ENCODE measurements at regions not wholly inside any gene's neighbourhood (a gene's known extent, or its start where the extent isn't known, plus 50 kb on each side); places are given as distances from the start of the nearest gene placed in this dataset.
"Not testable (repeated sequence)": the region's sequence is repeated elsewhere in the genome, so short reads cannot be mapped to it uniquely, and the experiment has no call there.

GRCh38 chr6:106728296-106728870, 99.0 kb downstream of the QRSL1 start:
- no peaks in the 10 kb centered on the region for H3K36me3 ChIP-seq
- no peaks in the 10 kb centered on the region for H3K4me1 ChIP-seq
- intact Hi-C loops (cut with DNase I): no loop called here
- H3K27ac ChIP-seq: no peak overlapping the region
- TF ChIP-seq CTCF (IDR thresholded peaks at IDR 0.05) (no peak), POLR2AphosphoS5 (IDR thresholded peaks at IDR 0.05; ENCODE audit: insufficient read depth in 1 of 2, low read depth in 1 of 2) (no peak), POLR2A (IDR thresholded peaks at IDR 0.05) (no peak)
- DNase-seq (ENCODE audit: extremely low spot score in 2 of 2): no peak
- no peak overlapping the region for H3K4me3 ChIP-seq
- no peaks in the 10 kb centered on the region for H3K27me3 ChIP-seq
- no peaks in the 10 kb centered on the region for H3K9me3 ChIP-seq

GRCh38 chr6:106727480-106728149, 98.2 kb downstream of the QRSL1 start:
- Histone ChIP-seq H3K9me3 (no peaks in the 10 kb centered on the region), H3K27me3 (no peaks in the 10 kb centered on the region), H3K4me3 (no peak overlapping the region), H3K27ac (no peak overlapping the region), H3K4me1 (no peaks in the 10 kb centered on the region), H3K36me3 (no peaks in the 10 kb centered on the region)
- intact Hi-C loops (cut with DNase I): no loop called here
- no peak for TF ChIP-seq CTCF (IDR thresholded peaks at IDR 0.05)
- TF ChIP-seq POLR2AphosphoS5 (IDR thresholded peaks at IDR 0.05; ENCODE audit: insufficient read depth in 1 of 2, low read depth in 1 of 2): no peak
- no peak for TF ChIP-seq POLR2A (IDR thresholded peaks at IDR 0.05)
- DNase-seq (ENCODE audit: extremely low spot score in 2 of 2): no peak

GRCh38 chr6:106724848-106725247, 95.5 kb downstream of the QRSL1 start:
- no peak for DNase-seq (ENCODE audit: extremely low spot score in 2 of 2)

GRCh38 chr6:106724337-106724736, 95.0 kb downstream of the QRSL1 start:
- no peak overlapping the region for H3K27ac ChIP-seq
- intact Hi-C loops (cut with DNase I): no loop called here
- H3K27me3 ChIP-seq: no peaks in the 10 kb centered on the region
- no peaks in the 10 kb centered on the region for H3K36me3 ChIP-seq
- no peaks in the 10 kb centered on the region for H3K4me1 ChIP-seq
- no peak for DNase-seq (ENCODE audit: extremely low spot score in 2 of 2)
- no peak overlapping the region for H3K4me3 ChIP-seq
- no peaks in the 10 kb centered on the region for H3K9me3 ChIP-seq
- TF ChIP-seq CTCF (IDR thresholded peaks at IDR 0.05): no peak
- TF ChIP-seq POLR2AphosphoS5 (IDR thresholded peaks at IDR 0.05; ENCODE audit: insufficient read depth in 1 of 2, low read depth in 1 of 2): no peak
- TF ChIP-seq POLR2A (IDR thresholded peaks at IDR 0.05): no peak

More at GRCh38 chr6:106724848-106725247, 95.5 kb downstream of the QRSL1 start:
- Histone ChIP-seq H3K27me3 (no peaks in the 10 kb centered on the region), H3K4me1 (no peaks in the 10 kb centered on the region), H3K9me3 (no peaks in the 10 kb centered on the region), H3K27ac (no peak overlapping the region), H3K36me3 (no peaks in the 10 kb centered on the region), H3K4me3 (no peak overlapping the region)
- TF ChIP-seq POLR2A (IDR thresholded peaks at IDR 0.05): no peak
- TF ChIP-seq CTCF (IDR thresholded peaks at IDR 0.05): no peak
- no peak for TF ChIP-seq POLR2AphosphoS5 (IDR thresholded peaks at IDR 0.05; ENCODE audit: insufficient read depth in 1 of 2, low read depth in 1 of 2)
- intact Hi-C loops (cut with DNase I): no loop called here

- DNase-seq (ENCODE audit: extremely low spot score in 2 of 2); intact Hi-C loops (cut with DNase I); H3K36me3 ChIP-seq; H3K4me3 ChIP-seq; H3K27me3 ChIP-seq; H3K27ac ChIP-seq; H3K4me1 ChIP-seq; H3K9me3 ChIP-seq: not testable (repeated sequence)
Observed at GRCh38 chr6:106723419-106723818, 94.0 kb downstream of the QRSL1 start.

GRCh38 chr6:106721189-106721588, 91.8 kb downstream of the QRSL1 start:
- H3K27ac ChIP-seq; H3K36me3 ChIP-seq; H3K27me3 ChIP-seq; H3K4me3 ChIP-seq; DNase-seq (ENCODE audit: extremely low spot score in 2 of 2); intact Hi-C loops (cut with DNase I); H3K9me3 ChIP-seq; H3K4me1 ChIP-seq: not testable (repeated sequence)
